Loucy (cell line): ENCODE measurements at regions not wholly inside any gene's neighbourhood (a gene's known extent, or its start where the extent isn't known, plus 50 kb on each side); places are given as distances from the start of the nearest gene placed in this dataset.
"Not testable (repeated sequence)": the region's sequence is repeated elsewhere in the genome, so short reads cannot be mapped to it uniquely, and the experiment has no call there.

Experiments used
- H2AFZ ChIP-seq: fragments of 200-600 bp; sonication (generic); 2 replicates; pipeline ENCODE4 v1.6.0; 2016; ENCODE audit warnings: antibody characterized with exemption, mild to moderate bottlenecking, low read length, moderate library complexity
- H3F3A ChIP-seq: fragments of 200-600 bp; 2 replicates; pipeline ENCODE4 v1.6.0; 2016; ENCODE audit warnings: antibody characterized with exemption, low read depth, mild to moderate bottlenecking
- H3K27me3 ChIP-seq: fragments of 200-600 bp; sonication (generic); 2 replicates; pipeline ENCODE4 v1.6.1; 2014; ENCODE audit warnings: low read length, mild to moderate bottlenecking; ENCODE audit not compliant: insufficient read depth, poor library complexity, severe bottlenecking
- H3K36me3 ChIP-seq: fragments of 200-600 bp; sonication (generic); 2 replicates; pipeline ENCODE4 v1.6.1; 2016; ENCODE audit warnings: low read length; ENCODE audit not compliant: insufficient read depth
- H3K4me1 ChIP-seq: fragments of 200-600 bp; sonication (generic); 2 replicates; pipeline ENCODE4 v1.5.1; 2014; ENCODE audit warnings: low read length, mild to moderate bottlenecking; ENCODE audit not compliant: insufficient read depth, poor library complexity, severe bottlenecking
- H3K4me2 ChIP-seq: fragments of 200-600 bp; sonication (generic); 2 replicates; pipeline ENCODE4 v1.6.0; 2014; ENCODE audit warnings: antibody characterized with exemption, low read length, low read depth, mild to moderate bottlenecking; ENCODE audit not compliant: poor library complexity, severe bottlenecking
- H3K4me3 ChIP-seq: fragments of 200-600 bp; sonication (generic); 2 replicates; pipeline ENCODE4 v1.5.1; 2014; ENCODE audit warnings: low read length, mild to moderate bottlenecking, mixed read lengths; ENCODE audit not compliant: poor library complexity, severe bottlenecking
- H3K79me2 ChIP-seq: fragments of 200-600 bp; sonication (generic); 2 replicates; pipeline ENCODE4 v1.6.1; 2014; ENCODE audit warnings: low read length; ENCODE audit not compliant: insufficient read depth
- H3K9ac ChIP-seq: fragments of 200-600 bp; sonication (generic); 2 replicates; pipeline ENCODE4 v1.6.0; 2014; ENCODE audit warnings: mild to moderate bottlenecking, low read depth, low read length, moderate library complexity; ENCODE audit not compliant: poor library complexity, severe bottlenecking
- H3K9me2 ChIP-seq: fragments of 200-600 bp; sonication (generic); replicated peaks from 2 replicates; pipeline ENCODE4 v1.6.1; 2016; ENCODE audit warnings: low read depth, low read length, mixed read lengths
- H3K9me3 ChIP-seq: fragments of 200-600 bp; sonication (generic); 2 replicates; pipeline ENCODE4 v1.6.1; 2014; ENCODE audit warnings: mild to moderate bottlenecking, antibody characterized with exemption, low read length, low read depth; ENCODE audit not compliant: insufficient read depth
- H4K20me1 ChIP-seq: fragments of 200-600 bp; sonication (generic); 2 replicates; pipeline ENCODE4 v1.6.0; 2014; ENCODE audit warnings: antibody characterized with exemption, low read length, mild to moderate bottlenecking; ENCODE audit not compliant: insufficient read depth, poor library complexity, severe bottlenecking
- CTCF ChIP-seq: fragments of 200-600 bp; sonication (generic); conservative IDR thresholded peaks from 2 replicates; pipeline ENCODE4 v1.5.1; 2014; ENCODE audit warnings: mild to moderate bottlenecking, antibody characterized with exemption, low read length
- EZH2phosphoT487 ChIP-seq: fragments of 200-600 bp; IDR thresholded peaks from 2 replicates; pipeline ENCODE4 v1.6.1; 2018; ENCODE audit warnings: antibody characterized with exemption, mild to moderate bottlenecking, moderate library complexity, borderline replicate concordance

- TF ChIP-seq CTCF (no peak), EZH2phosphoT487 (no peak)
- no peak overlapping the region for H2AFZ ChIP-seq
- no peaks in the 10 kb centered on the region for H4K20me1 ChIP-seq
- no peak overlapping the region for H3K9ac ChIP-seq
- no peaks in the 10 kb centered on the region for H3K9me2 ChIP-seq
- no peaks in the 10 kb centered on the region for H3K79me2 ChIP-seq
- no peaks in the 10 kb centered on the region for H3K9me3 ChIP-seq
- no peaks in the 10 kb centered on the region for H3K27me3 ChIP-seq
- no peaks in the 10 kb centered on the region for H3K4me1 ChIP-seq
- no peak overlapping the region for H3K4me3 ChIP-seq
- H3F3A ChIP-seq = no peaks in the 10 kb centered on the region
- H3K4me2 ChIP-seq = no peak overlapping the region
- no peaks in the 10 kb centered on the region for H3K36me3 ChIP-seq
Observed at GRCh38 chr1:166629946-166630345, 209.3 kb upstream of the POGK start.

- Histone ChIP-seq H3K4me3 (no peak overlapping the region), H3K9ac (no peak overlapping the region), H3K9me3 (no peaks in the 10 kb centered on the region), H3K4me2 (no peak overlapping the region), H4K20me1 (no peaks in the 10 kb centered on the region), H3F3A (no peaks in the 10 kb centered on the region), H2AFZ (no peak overlapping the region), H3K27me3 (no peaks in the 10 kb centered on the region), H3K4me1 (no peaks in the 10 kb centered on the region), H3K36me3 (no peaks in the 10 kb centered on the region), H3K79me2 (no peaks in the 10 kb centered on the region), H3K9me2 (no peaks in the 10 kb centered on the region)
- no peak for TF ChIP-seq EZH2phosphoT487
- no peak for TF ChIP-seq CTCF
Observed at GRCh38 chr1:166630369-166630768, 208.9 kb upstream of the POGK start.

- Histone ChIP-seq H3K9ac (no peak overlapping the region), H3F3A (no peaks in the 10 kb centered on the region), H3K27me3 (no peaks in the 10 kb centered on the region), H3K4me1 (no peaks in the 10 kb centered on the region), H3K4me2 (no peak overlapping the region), H3K79me2 (no peaks in the 10 kb centered on the region), H3K9me2 (no peaks in the 10 kb centered on the region), H3K9me3 (no peaks in the 10 kb centered on the region), H2AFZ (no peak overlapping the region), H4K20me1 (no peaks in the 10 kb centered on the region), H3K4me3 (no peak overlapping the region), H3K36me3 (no peaks in the 10 kb centered on the region)
- no peak for TF ChIP-seq CTCF
- TF ChIP-seq EZH2phosphoT487 = no peak
Observed at GRCh38 chr1:166638137-166638536, 201.1 kb upstream of the POGK start.

- H2AFZ ChIP-seq, H3K9me3 ChIP-seq, H3F3A ChIP-seq, H3K4me3 ChIP-seq, H4K20me1 ChIP-seq, H3K79me2 ChIP-seq, H3K9ac ChIP-seq, H3K36me3 ChIP-seq, H3K27me3 ChIP-seq, H3K9me2 ChIP-seq, H3K4me2 ChIP-seq, H3K4me1 ChIP-seq: not testable (repeated sequence)
Observed at GRCh38 chr1:166657228-166657627, 182.0 kb upstream of the POGK start.

GRCh38 chr1:166666790-166667189 is 172.5 kb upstream of the POGK start:
- H3K9me3 ChIP-seq, H3K36me3 ChIP-seq, H3K79me2 ChIP-seq, H3F3A ChIP-seq, H3K4me2 ChIP-seq, H3K9me2 ChIP-seq, H3K4me1 ChIP-seq, H3K4me3 ChIP-seq, H2AFZ ChIP-seq, H3K9ac ChIP-seq, H3K27me3 ChIP-seq, H4K20me1 ChIP-seq: not testable (repeated sequence)
